Ishikawa (cell line): ENCODE measurements at regions not wholly inside any gene's neighbourhood (a gene's known extent, or its start where the extent isn't known, plus 50 kb on each side); places are given as distances from the start of the nearest gene placed in this dataset.

Source experiments
- CEBPB ChIP-seq: IDR thresholded peaks from 2 replicates; pipeline ENCODE4 v1.6.1; 2012
- CREB1 ChIP-seq: IDR thresholded peaks from 2 replicates; pipeline ENCODE4 v1.6.1; 2012; ENCODE audit warnings: low read depth
- EGR1 ChIP-seq: IDR thresholded peaks from 2 replicates; pipeline ENCODE4 v1.6.1; 2012
- EP300 ChIP-seq: IDR thresholded peaks from 2 replicates; pipeline ENCODE4 v1.6.1; 2012; ENCODE audit warnings: borderline replicate concordance
- FOXM1 ChIP-seq: IDR thresholded peaks from 2 replicates; pipeline ENCODE4 v1.6.1; 2012; ENCODE audit warnings: low read depth, borderline replicate concordance
- MAX ChIP-seq: IDR thresholded peaks from 2 replicates; pipeline ENCODE4 v1.6.1; 2012
- NFIC ChIP-seq: IDR thresholded peaks from 2 replicates; pipeline ENCODE4 v1.6.1; 2012
- RAD21 ChIP-seq: IDR thresholded peaks from 2 replicates; pipeline ENCODE4 v1.6.1; 2012; ENCODE audit warnings: low read depth
- REST ChIP-seq: IDR thresholded peaks from 2 replicates; pipeline ENCODE4 v1.6.1; 2012; ENCODE audit warnings: low read depth, mild to moderate bottlenecking
- TAF1 ChIP-seq: IDR thresholded peaks from 2 replicates; pipeline ENCODE4 v1.6.1; 2012; ENCODE audit warnings: low read depth, mild to moderate bottlenecking
- TCF12 ChIP-seq: IDR thresholded peaks from 2 replicates; pipeline ENCODE4 v1.6.1; 2012; ENCODE audit warnings: low read depth
- TEAD4 ChIP-seq: IDR thresholded peaks from 2 replicates; pipeline ENCODE4 v1.6.1; 2012
- USF1 ChIP-seq: IDR thresholded peaks from 2 replicates; pipeline ENCODE4 v1.6.1; 2012
- YY1 ChIP-seq: IDR thresholded peaks from 2 replicates; pipeline ENCODE4 v1.6.1; 2012; ENCODE audit warnings: low read depth
- ZBTB7A ChIP-seq: IDR thresholded peaks from 2 replicates; pipeline ENCODE4 v1.6.1; 2012; ENCODE audit warnings: low read depth

GRCh38 chr5:2696156-2696807 lies 55.2 kb downstream of the IRX2 start:
- TF ChIP-seq USF1 (no peak), YY1 (no peak), MAX (no peak), CREB1 (no peak), TCF12 (no peak), EP300 (no peak), RAD21 (no peak), EGR1 (no peak), TAF1 (no peak), REST (no peak), NFIC (no peak), ZBTB7A (no peak), TEAD4 (no peak), FOXM1 (no peak), CEBPB (no peak)

GRCh38 chr5:2695200-2695891 lies 56.1 kb downstream of the IRX2 start:
- TF ChIP-seq REST (no peak), EGR1 (no peak), EP300 (no peak), RAD21 (no peak)

GRCh38 chr5:2691530-2691929 lies 59.9 kb downstream of the IRX2 start:
- TF ChIP-seq RAD21 (no peak), EP300 (no peak), TCF12 (no peak), MAX (no peak), CREB1 (no peak)

GRCh38 chr5:2690293-2690692 lies 61.2 kb downstream of the IRX2 start:
- TF ChIP-seq RAD21 = no peak
- TF ChIP-seq MAX = no peak
- TF ChIP-seq NFIC = no peak

GRCh38 chr5:2688586-2688985 lies 62.9 kb downstream of the IRX2 start:
- TF ChIP-seq ZBTB7A (no peak), CEBPB (no peak), EGR1 (no peak), TAF1 (no peak), USF1 (no peak), NFIC (no peak), FOXM1 (no peak), TCF12 (no peak), MAX (no peak), REST (no peak), RAD21 (no peak), EP300 (no peak), TEAD4 (no peak), YY1 (no peak), CREB1 (no peak)
